Fibroblast of lung (primary cell): ENCODE measurements at regions not wholly inside any gene's neighbourhood (a gene's known extent, or its start where the extent isn't known, plus 50 kb on each side); places are given as distances from the start of the nearest gene placed in this dataset.

Source experiments
- DNase-seq, 2 donors: peaks; one replicate each; pipeline versions ENCODE4 v3.0.0 to v3.0.0-alpha.2; 2010; ENCODE audit warnings: low read depth in 2 of 2
- H2AFZ ChIP-seq: 2 replicates; pipeline ENCODE4 v1.5.1; 2012; ENCODE audit warnings: low read length, control low read depth, inconsistent platforms
- H3K27ac ChIP-seq: 2 replicates; pipeline ENCODE4 v1.5.1; 2011; ENCODE audit warnings: low read length, control low read depth; ENCODE audit not compliant: insufficient read depth
- H3K27me3 ChIP-seq: 2 replicates; pipeline ENCODE4 v1.5.1; 2011; ENCODE audit warnings: mild to moderate bottlenecking, low read length; ENCODE audit not compliant: control insufficient read depth, insufficient read depth
- H3K36me3 ChIP-seq: 2 replicates; pipeline ENCODE4 v1.5.1; 2011; ENCODE audit warnings: low read length; ENCODE audit not compliant: control insufficient read depth, insufficient read depth
- H3K4me1 ChIP-seq: 2 replicates; pipeline ENCODE4 v1.5.1; 2011; ENCODE audit warnings: low read length; ENCODE audit not compliant: control insufficient read depth, insufficient read depth; ENCODE audit errors: extremely low read depth
- H3K4me2 ChIP-seq: 2 replicates; pipeline ENCODE4 v1.5.1; 2011; ENCODE audit warnings: low read length, control low read depth; ENCODE audit not compliant: insufficient read depth; ENCODE audit errors: extremely low read depth
- H3K4me3 ChIP-seq, 4 experiments: fragments of 200-600 bp in 1 of 4; sonication (generic) in 1 of 4; replicated peaks in 1 of 4; 2 replicates each; pipeline ENCODE4 v1.5.1; 2011 to 2016; ENCODE audit warnings: low read length in 4 of 4, low read depth in 3 of 4, mild to moderate bottlenecking in 3 of 4, control low read depth in 2 of 4, inconsistent platforms in 1 of 4, mixed read lengths in 1 of 4; ENCODE audit not compliant: insufficient read depth in 1 of 4; ENCODE audit errors: control extremely low read depth in 1 of 4
- H3K79me2 ChIP-seq: 2 replicates; pipeline ENCODE4 v1.5.1; 2012; ENCODE audit warnings: mild to moderate bottlenecking, low read length, inconsistent platforms; ENCODE audit not compliant: control insufficient read depth, insufficient read depth
- H3K9ac ChIP-seq: 2 replicates; pipeline ENCODE4 v1.5.1; 2011; ENCODE audit warnings: mild to moderate bottlenecking, low read length, control low read depth; ENCODE audit not compliant: insufficient read depth
- H3K9me3 ChIP-seq: 2 replicates; pipeline ENCODE4 v1.5.1; 2012; ENCODE audit warnings: low read depth, low read length; ENCODE audit not compliant: control insufficient read depth, insufficient read depth
- H4K20me1 ChIP-seq: 2 replicates; pipeline ENCODE4 v1.5.1; 2011; ENCODE audit warnings: low read length; ENCODE audit not compliant: control insufficient read depth, insufficient read depth; ENCODE audit errors: extremely low read depth
- EZH2 ChIP-seq: IDR thresholded peaks from 2 replicates; pipeline ENCODE4 v1.5.1; 2012; ENCODE audit warnings: low read length, control low read depth, mild to moderate bottlenecking; ENCODE audit errors: missing control alignments
- TF ChIP-seq, protein P1 (sequence below), 2 donors: IDR thresholded peaks in 1 of 2; conservative IDR thresholded peaks in 1 of 2; 1 replicate in 1 of 2; 2 replicates in 1 of 2; pipeline ENCODE4 v1.5.1; 2011 to 2012; ENCODE audit warnings: low read length in 2 of 2, control low read depth in 1 of 2, inconsistent platforms in 1 of 2, low read depth in 1 of 2, mild to moderate bottlenecking in 1 of 2

- Histone ChIP-seq H3K27ac (no peak overlapping the region), H3K9me3 (no peaks in the 10 kb centered on the region), H3K4me1 (no peaks in the 10 kb centered on the region), H3K4me2 (no peak overlapping the region), H3K9ac (no peak overlapping the region), H2AFZ (no peak overlapping the region), H3K79me2 (no peaks in the 10 kb centered on the region), H3K27me3 (no peaks in the 10 kb centered on the region), H4K20me1 (no peaks in the 10 kb centered on the region), H3K36me3 (no peaks in the 10 kb centered on the region), H3K4me3 (no peak overlapping the region)
- DNase-seq: no peak
- TF ChIP-seq, protein P1, sequence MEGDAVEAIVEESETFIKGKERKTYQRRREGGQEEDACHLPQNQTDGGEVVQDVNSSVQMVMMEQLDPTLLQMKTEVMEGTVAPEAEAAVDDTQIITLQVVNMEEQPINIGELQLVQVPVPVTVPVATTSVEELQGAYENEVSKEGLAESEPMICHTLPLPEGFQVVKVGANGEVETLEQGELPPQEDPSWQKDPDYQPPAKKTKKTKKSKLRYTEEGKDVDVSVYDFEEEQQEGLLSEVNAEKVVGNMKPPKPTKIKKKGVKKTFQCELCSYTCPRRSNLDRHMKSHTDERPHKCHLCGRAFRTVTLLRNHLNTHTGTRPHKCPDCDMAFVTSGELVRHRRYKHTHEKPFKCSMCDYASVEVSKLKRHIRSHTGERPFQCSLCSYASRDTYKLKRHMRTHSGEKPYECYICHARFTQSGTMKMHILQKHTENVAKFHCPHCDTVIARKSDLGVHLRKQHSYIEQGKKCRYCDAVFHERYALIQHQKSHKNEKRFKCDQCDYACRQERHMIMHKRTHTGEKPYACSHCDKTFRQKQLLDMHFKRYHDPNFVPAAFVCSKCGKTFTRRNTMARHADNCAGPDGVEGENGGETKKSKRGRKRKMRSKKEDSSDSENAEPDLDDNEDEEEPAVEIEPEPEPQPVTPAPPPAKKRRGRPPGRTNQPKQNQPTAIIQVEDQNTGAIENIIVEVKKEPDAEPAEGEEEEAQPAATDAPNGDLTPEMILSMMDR (conservative IDR thresholded peaks at IDR 0.05 in 1 of 2, IDR thresholded peaks at IDR 0.05 in 1 of 2; ENCODE audit: low read depth in 1 of 2, low read length in 2 of 2): no peak
- TF ChIP-seq EZH2: no peak
Measured at GRCh38 chr9:23590276-23591000, 235.6 kb downstream of the ELAVL2 start.

DNA sequence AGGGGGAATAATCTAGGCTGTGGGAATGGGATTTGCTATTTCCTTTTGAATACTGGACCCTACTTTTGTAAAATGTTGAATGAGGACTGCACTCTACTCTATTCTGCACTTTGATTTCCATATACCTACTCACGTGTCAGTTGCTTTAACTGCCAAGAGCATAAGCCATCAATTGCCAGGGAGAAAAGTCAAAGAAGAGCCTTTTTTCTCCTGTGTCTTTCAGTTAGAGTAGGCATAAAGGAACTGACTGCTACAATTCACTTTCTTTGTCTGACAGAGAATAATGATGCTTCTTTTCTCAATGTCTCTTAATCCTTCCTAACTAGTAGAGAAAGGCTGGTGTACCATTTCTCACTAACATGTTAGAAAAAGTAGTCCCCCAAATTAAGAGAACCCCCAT, 231.6 kb downstream of the ELAVL2 start:
- Histone ChIP-seq H3K36me3 (no peaks in the 10 kb centered on the region), H3K4me1 (no peaks in the 10 kb centered on the region), H3K9me3 (no peaks in the 10 kb centered on the region), H3K27ac (no peak overlapping the region), H3K4me3 (no peak overlapping the region), H3K9ac (no peak overlapping the region), H3K27me3 (no peaks in the 10 kb centered on the region), H2AFZ (no peak overlapping the region), H4K20me1 (no peaks in the 10 kb centered on the region), H3K79me2 (no peaks in the 10 kb centered on the region), H3K4me2 (no peak overlapping the region)
- TF ChIP-seq, protein P1 (conservative IDR thresholded peaks at IDR 0.05 in 1 of 2, IDR thresholded peaks at IDR 0.05 in 1 of 2; ENCODE audit: low read depth in 1 of 2, low read length in 2 of 2): no peak
- TF ChIP-seq EZH2: no peak
- no peak for DNase-seq

DNA sequence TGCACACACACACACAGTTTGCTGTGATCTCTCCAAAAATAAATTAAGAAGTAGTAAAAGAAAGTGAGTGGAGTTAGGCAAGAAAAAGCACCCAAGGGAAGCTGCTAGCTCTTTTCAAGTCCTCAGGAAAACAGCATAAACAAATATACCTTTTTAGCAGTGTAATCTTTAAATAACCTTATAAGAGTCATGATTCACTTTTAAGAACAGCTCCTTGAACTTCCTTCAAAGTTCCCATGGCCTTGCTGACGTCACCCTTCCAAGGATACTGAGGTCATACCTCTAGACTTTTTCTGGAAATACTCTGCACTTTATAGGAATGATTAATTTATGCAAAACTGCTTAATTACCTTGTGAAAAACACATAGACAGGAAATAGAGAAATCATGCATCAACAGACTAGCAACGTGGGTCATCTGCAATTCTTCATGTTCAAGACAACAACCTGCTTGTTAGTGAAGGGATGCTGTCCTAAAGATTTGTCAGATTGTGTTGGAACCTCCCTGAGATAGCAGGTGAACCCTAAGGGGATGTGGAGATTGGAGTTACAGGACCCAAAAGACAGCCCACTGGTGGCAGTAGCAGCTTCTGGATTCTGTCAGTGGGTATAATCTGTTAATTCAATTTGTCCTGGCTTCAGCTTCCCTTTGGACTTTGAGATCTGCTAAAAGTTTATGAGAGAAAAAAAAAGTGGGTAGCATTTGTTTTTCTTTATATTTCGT, 229.0 kb downstream of the ELAVL2 start:
- Histone ChIP-seq H3K27me3 (no peaks in the 10 kb centered on the region), H3K4me2 (no peak overlapping the region), H3K27ac (no peak overlapping the region), H3K79me2 (no peaks in the 10 kb centered on the region), H3K9me3 (no peaks in the 10 kb centered on the region), H3K4me1 (no peaks in the 10 kb centered on the region), H3K4me3 (no peak overlapping the region), H2AFZ (no peak overlapping the region), H3K36me3 (no peaks in the 10 kb centered on the region), H3K9ac (no peak overlapping the region), H4K20me1 (no peaks in the 10 kb centered on the region)
- no peak for TF ChIP-seq EZH2
- TF ChIP-seq, protein P1 (conservative IDR thresholded peaks at IDR 0.05 in 1 of 2, IDR thresholded peaks at IDR 0.05 in 1 of 2; ENCODE audit: low read depth in 1 of 2, low read length in 2 of 2): no peak
- DNase-seq: no peak
